ENCODE measurements at regions not wholly inside any gene's neighbourhood (a gene's known extent, or its start where the extent isn't known, plus 50 kb on each side); places are given as distances from the start of the nearest gene placed in this dataset.

DNA sequence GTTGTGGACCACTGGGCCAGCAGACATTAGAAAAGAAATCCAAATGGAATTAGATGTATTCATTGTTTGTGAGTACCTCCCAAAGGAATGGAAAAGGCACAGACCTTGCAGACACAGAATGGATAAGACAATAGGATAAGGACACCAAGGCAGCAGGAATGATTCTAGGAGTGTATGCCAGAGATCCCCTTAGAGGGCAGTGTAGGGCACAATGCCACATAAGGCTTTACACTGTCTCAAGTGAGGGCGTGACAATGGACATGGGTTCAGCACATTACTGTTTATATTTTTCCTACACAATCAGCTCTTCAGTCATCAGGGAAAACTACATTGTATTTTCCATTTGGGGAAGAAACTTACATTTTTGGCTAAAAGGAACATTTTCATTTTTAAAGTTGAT lies 250.9 kb downstream of the PTH2R start:
- no peak overlapping the region for H3K4me2 ChIP-seq
- H2AFZ ChIP-seq (ENCODE audit: low read depth), result no peak overlapping the region
- H4K20me1 ChIP-seq (ENCODE audit: insufficient read depth), result no peaks in the 10 kb centered on the region
- H3K79me2 ChIP-seq (ENCODE audit: insufficient read depth, low read depth), result no peaks in the 10 kb centered on the region
- TF ChIP-seq, protein P1, sequence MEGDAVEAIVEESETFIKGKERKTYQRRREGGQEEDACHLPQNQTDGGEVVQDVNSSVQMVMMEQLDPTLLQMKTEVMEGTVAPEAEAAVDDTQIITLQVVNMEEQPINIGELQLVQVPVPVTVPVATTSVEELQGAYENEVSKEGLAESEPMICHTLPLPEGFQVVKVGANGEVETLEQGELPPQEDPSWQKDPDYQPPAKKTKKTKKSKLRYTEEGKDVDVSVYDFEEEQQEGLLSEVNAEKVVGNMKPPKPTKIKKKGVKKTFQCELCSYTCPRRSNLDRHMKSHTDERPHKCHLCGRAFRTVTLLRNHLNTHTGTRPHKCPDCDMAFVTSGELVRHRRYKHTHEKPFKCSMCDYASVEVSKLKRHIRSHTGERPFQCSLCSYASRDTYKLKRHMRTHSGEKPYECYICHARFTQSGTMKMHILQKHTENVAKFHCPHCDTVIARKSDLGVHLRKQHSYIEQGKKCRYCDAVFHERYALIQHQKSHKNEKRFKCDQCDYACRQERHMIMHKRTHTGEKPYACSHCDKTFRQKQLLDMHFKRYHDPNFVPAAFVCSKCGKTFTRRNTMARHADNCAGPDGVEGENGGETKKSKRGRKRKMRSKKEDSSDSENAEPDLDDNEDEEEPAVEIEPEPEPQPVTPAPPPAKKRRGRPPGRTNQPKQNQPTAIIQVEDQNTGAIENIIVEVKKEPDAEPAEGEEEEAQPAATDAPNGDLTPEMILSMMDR (conservative IDR thresholded peaks at IDR 0.05; ENCODE audit: low read depth, low read length), result no peak
- H3K36me3 ChIP-seq (ENCODE audit: insufficient read depth), result no peaks in the 10 kb centered on the region
- no peaks in the 10 kb centered on the region for H3K27me3 ChIP-seq (ENCODE audit: insufficient read depth, low read depth)
- no peak overlapping the region for H3K9ac ChIP-seq
- H3K4me1 ChIP-seq (ENCODE audit: low read depth, poor library complexity, severe bottlenecking), result no peaks in the 10 kb centered on the region
- H3K4me3 ChIP-seq (IDR thresholded peaks at IDR 0.05; ENCODE audit: insufficient read depth, low read depth, low read length), result no peak overlapping the region
- H3K27ac ChIP-seq, result no peak overlapping the region

DNA sequence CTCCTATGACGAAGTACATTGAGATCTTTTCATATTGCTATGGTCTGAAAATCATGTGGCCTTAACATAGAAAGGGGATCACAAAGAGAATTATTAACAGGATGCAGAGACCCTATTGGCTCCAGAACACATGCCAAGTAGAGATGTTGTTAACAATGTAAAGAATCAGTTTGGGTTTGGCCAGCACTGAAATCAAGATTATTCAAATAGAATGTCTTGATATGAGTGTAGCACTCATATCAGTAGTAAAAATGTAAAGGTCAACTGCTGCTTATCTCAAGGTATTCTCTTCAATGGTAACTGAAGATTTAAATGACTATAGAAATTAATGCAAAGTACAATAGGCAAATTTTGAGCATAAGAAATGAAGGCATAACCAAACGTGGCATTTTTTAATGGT lies 262.8 kb downstream of the PTH2R start:
- Histone ChIP-seq H3K4me3 (IDR thresholded peaks at IDR 0.05; ENCODE audit: insufficient read depth, low read depth, low read length) (no peak overlapping the region), H3K9ac (no peak overlapping the region), H3K79me2 (ENCODE audit: insufficient read depth, low read depth) (no peaks in the 10 kb centered on the region), H2AFZ (ENCODE audit: low read depth) (no peak overlapping the region), H3K4me1 (ENCODE audit: low read depth, poor library complexity, severe bottlenecking) (no peaks in the 10 kb centered on the region), H3K4me2 (no peak overlapping the region), H3K27ac (no peak overlapping the region), H4K20me1 (ENCODE audit: insufficient read depth) (no peaks in the 10 kb centered on the region), H3K27me3 (ENCODE audit: insufficient read depth, low read depth) (no peaks in the 10 kb centered on the region), H3K36me3 (ENCODE audit: insufficient read depth) (no peaks in the 10 kb centered on the region)
- TF ChIP-seq, protein P1 (conservative IDR thresholded peaks at IDR 0.05; ENCODE audit: low read depth, low read length), result no peak

DNA sequence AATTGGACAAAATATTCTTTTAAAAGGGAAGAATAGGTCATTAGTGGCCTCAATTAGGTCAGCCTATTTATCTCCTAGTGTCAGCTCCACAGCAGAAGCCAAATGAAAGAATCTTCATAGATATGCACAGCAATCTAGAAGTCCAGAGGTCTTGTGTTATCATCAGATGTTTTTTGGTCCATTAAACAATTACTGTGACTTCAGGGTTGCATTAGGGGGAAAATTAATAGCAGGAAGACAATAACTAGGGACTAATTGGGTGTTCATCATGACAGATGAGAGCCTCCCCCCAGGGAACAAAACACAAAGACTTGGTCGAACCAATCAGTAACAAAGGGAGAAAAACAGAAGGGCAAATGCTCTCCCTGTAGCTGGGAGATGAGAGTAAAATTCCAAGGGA lies 264.7 kb downstream of the PTH2R start:
- Histone ChIP-seq H3K4me1 (ENCODE audit: low read depth, poor library complexity, severe bottlenecking) (no peaks in the 10 kb centered on the region), H3K4me3 (IDR thresholded peaks at IDR 0.05; ENCODE audit: insufficient read depth, low read depth, low read length) (no peak overlapping the region), H2AFZ (ENCODE audit: low read depth) (no peak overlapping the region), H4K20me1 (ENCODE audit: insufficient read depth) (no peaks in the 10 kb centered on the region), H3K79me2 (ENCODE audit: insufficient read depth, low read depth) (no peaks in the 10 kb centered on the region), H3K27ac (no peak overlapping the region), H3K9ac (no peak overlapping the region), H3K4me2 (no peak overlapping the region), H3K27me3 (ENCODE audit: insufficient read depth, low read depth) (no peaks in the 10 kb centered on the region), H3K36me3 (ENCODE audit: insufficient read depth) (no peaks in the 10 kb centered on the region)
- TF ChIP-seq, protein P1 (conservative IDR thresholded peaks at IDR 0.05; ENCODE audit: low read depth, low read length), result no peak

DNA sequence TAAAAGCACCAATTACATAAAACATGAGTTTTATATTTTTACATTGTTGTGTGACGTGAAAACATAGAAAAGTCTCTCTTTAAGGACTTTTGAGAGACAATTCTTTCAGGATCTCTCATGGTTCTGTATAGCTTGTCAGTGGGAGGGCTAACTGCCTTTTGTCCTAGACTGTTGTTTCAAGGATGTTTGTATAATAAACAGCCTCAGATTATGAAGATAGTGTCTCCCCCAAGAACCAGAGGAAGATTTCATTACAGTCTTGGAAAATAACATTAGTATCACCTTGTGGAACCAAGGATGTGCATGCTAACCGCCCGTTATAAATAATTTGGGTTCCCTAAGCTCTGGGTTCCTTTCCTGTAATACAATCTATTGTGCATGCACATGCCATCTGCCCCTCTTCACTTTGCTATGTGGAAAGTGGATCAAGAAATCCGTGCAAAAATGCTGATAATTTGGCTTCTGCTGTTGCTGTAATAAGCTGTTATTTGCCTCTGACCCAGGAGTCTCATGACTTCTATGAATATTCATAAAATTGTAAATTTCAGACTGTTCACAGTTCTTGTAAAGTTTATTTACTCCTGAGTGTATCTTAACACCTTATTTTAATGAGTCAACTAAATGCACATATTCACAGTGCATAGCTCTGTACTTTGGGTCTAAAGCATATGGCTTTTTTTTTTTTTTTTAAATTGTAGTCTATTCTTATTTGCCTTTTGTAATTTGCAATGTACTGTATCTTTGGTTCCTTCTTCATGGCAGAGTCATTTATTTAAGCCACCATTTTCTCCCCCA lies 265.5 kb downstream of the PTH2R start:
- TF ChIP-seq, protein P1 (conservative IDR thresholded peaks at IDR 0.05; ENCODE audit: low read depth, low read length), result no peak
- H3K4me2 ChIP-seq, result no peak overlapping the region
- no peak overlapping the region for H2AFZ ChIP-seq (ENCODE audit: low read depth)
- H3K27me3 ChIP-seq (ENCODE audit: insufficient read depth, low read depth), result no peaks in the 10 kb centered on the region
- H3K36me3 ChIP-seq (ENCODE audit: insufficient read depth), result no peaks in the 10 kb centered on the region
- no peaks in the 10 kb centered on the region for H4K20me1 ChIP-seq (ENCODE audit: insufficient read depth)
- H3K9ac ChIP-seq, result no peak overlapping the region
- no peak overlapping the region for H3K4me3 ChIP-seq (IDR thresholded peaks at IDR 0.05; ENCODE audit: insufficient read depth, low read depth, low read length)
- no peak overlapping the region for H3K27ac ChIP-seq
- no peaks in the 10 kb centered on the region for H3K4me1 ChIP-seq (ENCODE audit: low read depth, poor library complexity, severe bottlenecking)
- H3K79me2 ChIP-seq (ENCODE audit: insufficient read depth, low read depth), result no peaks in the 10 kb centered on the region
